ENCODE measurements at regions not wholly inside any gene's neighbourhood (a gene's known extent, or its start where the extent isn't known, plus 50 kb on each side); places are given as distances from the start of the nearest gene placed in this dataset.

DNA sequence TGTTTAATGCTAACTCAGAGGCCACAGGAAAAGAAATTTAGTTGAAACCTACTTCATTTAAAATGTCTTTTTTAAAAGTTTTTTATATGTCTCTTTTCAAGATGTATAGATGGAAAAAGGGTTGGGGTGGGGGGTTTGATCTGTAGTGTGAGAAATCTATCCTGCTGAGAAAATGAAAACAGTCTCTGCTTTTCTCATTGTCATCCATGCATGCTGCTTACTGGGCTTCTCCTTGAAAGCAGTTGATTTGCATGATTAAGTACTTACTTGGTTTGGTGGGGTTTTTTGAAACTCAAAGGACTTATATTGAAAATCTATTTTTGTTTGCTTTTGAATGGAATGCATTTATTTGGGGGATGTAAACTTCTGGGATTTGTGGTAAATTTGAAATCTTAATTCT lies 313.6 kb upstream of the DKK2 start:
- no peak for DNase-seq (ENCODE audit: low spot score)
- BruUV-seq (replicated peaks) = no TSS peak
- Histone ChIP-seq H3K4me1 (ENCODE audit: insufficient read depth, low read length, poor library complexity, severe bottlenecking) (peaks cover 9% of the 10 kb centered on the region), H3K36me3 (ENCODE audit: insufficient read depth, low read length, poor library complexity, severe bottlenecking) (no peaks in the 10 kb centered on the region), H3K4me3 (ENCODE audit: low read depth, low read length, poor library complexity, severe bottlenecking) (no peak overlapping the region), H3K27me3 (replicated peaks; ENCODE audit: insufficient read depth, low read depth, low read length, poor library complexity) (no peaks in the 10 kb centered on the region), H3K27ac (ENCODE audit: low read depth, low read length, poor library complexity, severe bottlenecking) (no peak overlapping the region), H3K9me3 (ENCODE audit: low read depth, low read length, poor library complexity, severe bottlenecking) (no peaks in the 10 kb centered on the region)
- intact Hi-C loops (cut with micrococcal nuclease; ENCODE audit: unreplicated experiment) = no loop called here
- TF ChIP-seq, protein P1, sequence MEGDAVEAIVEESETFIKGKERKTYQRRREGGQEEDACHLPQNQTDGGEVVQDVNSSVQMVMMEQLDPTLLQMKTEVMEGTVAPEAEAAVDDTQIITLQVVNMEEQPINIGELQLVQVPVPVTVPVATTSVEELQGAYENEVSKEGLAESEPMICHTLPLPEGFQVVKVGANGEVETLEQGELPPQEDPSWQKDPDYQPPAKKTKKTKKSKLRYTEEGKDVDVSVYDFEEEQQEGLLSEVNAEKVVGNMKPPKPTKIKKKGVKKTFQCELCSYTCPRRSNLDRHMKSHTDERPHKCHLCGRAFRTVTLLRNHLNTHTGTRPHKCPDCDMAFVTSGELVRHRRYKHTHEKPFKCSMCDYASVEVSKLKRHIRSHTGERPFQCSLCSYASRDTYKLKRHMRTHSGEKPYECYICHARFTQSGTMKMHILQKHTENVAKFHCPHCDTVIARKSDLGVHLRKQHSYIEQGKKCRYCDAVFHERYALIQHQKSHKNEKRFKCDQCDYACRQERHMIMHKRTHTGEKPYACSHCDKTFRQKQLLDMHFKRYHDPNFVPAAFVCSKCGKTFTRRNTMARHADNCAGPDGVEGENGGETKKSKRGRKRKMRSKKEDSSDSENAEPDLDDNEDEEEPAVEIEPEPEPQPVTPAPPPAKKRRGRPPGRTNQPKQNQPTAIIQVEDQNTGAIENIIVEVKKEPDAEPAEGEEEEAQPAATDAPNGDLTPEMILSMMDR (conservative IDR thresholded peaks at IDR 0.05; ENCODE audit: low read depth, low read length) = no peak
- TF ChIP-seq EZH2 (IDR thresholded peaks at IDR 0.05; ENCODE audit: borderline replicate concordance, low read depth, low read length, poor library complexity, severe bottlenecking) = no peak
- ChIA-PET POLR2A (ENCODE audit: low non-redundant PET) (no interaction called here), CTCF (no interaction called here)

DNA sequence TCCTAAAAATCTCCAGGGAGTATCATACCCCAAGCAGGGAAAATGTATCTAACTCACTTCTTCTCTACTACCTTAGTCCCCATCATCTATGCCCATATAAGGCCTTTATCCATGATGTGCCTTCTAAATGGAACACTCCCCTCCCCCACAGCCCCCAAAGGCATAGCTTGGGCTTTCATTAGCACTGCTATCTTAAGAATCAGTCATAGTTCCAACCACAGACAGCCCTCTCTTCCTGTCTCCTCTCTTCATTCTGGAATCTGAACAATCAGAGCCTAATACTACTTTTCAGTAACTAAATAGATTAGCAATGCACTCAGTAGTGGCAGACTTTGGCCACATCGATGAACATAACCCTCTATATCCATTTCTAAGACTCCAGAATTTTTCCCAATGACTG lies 313.2 kb upstream of the DKK2 start:
- H3K36me3 ChIP-seq (ENCODE audit: insufficient read depth, low read length, poor library complexity, severe bottlenecking) = no peaks in the 10 kb centered on the region
- no peaks in the 10 kb centered on the region for H3K9me3 ChIP-seq (ENCODE audit: low read depth, low read length, poor library complexity, severe bottlenecking)
- POLR2A ChIA-PET (ENCODE audit: low non-redundant PET) = no interaction called here
- CTCF ChIA-PET = no interaction called here
- peaks cover 9% of the 10 kb centered on the region for H3K4me1 ChIP-seq (ENCODE audit: insufficient read depth, low read length, poor library complexity, severe bottlenecking)
- intact Hi-C loops (cut with micrococcal nuclease; ENCODE audit: unreplicated experiment) = no loop called here
- TF ChIP-seq, protein P1 (conservative IDR thresholded peaks at IDR 0.05; ENCODE audit: low read depth, low read length) = no peak
- no peak for TF ChIP-seq EZH2 (IDR thresholded peaks at IDR 0.05; ENCODE audit: borderline replicate concordance, low read depth, low read length, poor library complexity, severe bottlenecking)
- DNase-seq (ENCODE audit: low spot score) = peak; percentile 76
- H3K27ac ChIP-seq (ENCODE audit: low read depth, low read length, poor library complexity, severe bottlenecking) = no peak overlapping the region
- H3K27me3 ChIP-seq (replicated peaks; ENCODE audit: insufficient read depth, low read depth, low read length, poor library complexity) = no peaks in the 10 kb centered on the region
- no TSS peak for BruUV-seq (replicated peaks)
- no peak overlapping the region for H3K4me3 ChIP-seq (ENCODE audit: low read depth, low read length, poor library complexity, severe bottlenecking)

GRCh38 chr4:107348188-107349050 lies 312.3 kb upstream of the DKK2 start:
- H3K27ac ChIP-seq (ENCODE audit: low read depth, low read length, poor library complexity, severe bottlenecking) = no peak overlapping the region
- H3K36me3 ChIP-seq (ENCODE audit: insufficient read depth, low read length, poor library complexity, severe bottlenecking) = no peaks in the 10 kb centered on the region
- H3K4me3 ChIP-seq (ENCODE audit: low read depth, low read length, poor library complexity, severe bottlenecking) = no peak overlapping the region
- BruUV-seq (replicated peaks) = no TSS peak
- ChIA-PET CTCF (no interaction called here), POLR2A (ENCODE audit: low non-redundant PET) (no interaction called here)
- intact Hi-C loops (cut with micrococcal nuclease; ENCODE audit: unreplicated experiment) = no loop called here
- DNase-seq (ENCODE audit: low spot score) = peak; percentile 44
- TF ChIP-seq EZH2 (IDR thresholded peaks at IDR 0.05; ENCODE audit: borderline replicate concordance, low read depth, low read length, poor library complexity, severe bottlenecking) = no peak
- TF ChIP-seq, protein P1 (conservative IDR thresholded peaks at IDR 0.05; ENCODE audit: low read depth, low read length) = no peak
- H3K9me3 ChIP-seq (ENCODE audit: low read depth, low read length, poor library complexity, severe bottlenecking) = no peaks in the 10 kb centered on the region
- H3K27me3 ChIP-seq (replicated peaks; ENCODE audit: insufficient read depth, low read depth, low read length, poor library complexity) = no peaks in the 10 kb centered on the region
- H3K4me1 ChIP-seq (ENCODE audit: insufficient read depth, low read length, poor library complexity, severe bottlenecking) = peaks cover 9% of the 10 kb centered on the region

Data from A673 (cell line).